ENCODE measurements at regions not wholly inside any gene's neighbourhood (a gene's known extent, or its start where the extent isn't known, plus 50 kb on each side); places are given as distances from the start of the nearest gene placed in this dataset.
"Not testable (repeated sequence)": the region's sequence is repeated elsewhere in the genome, so short reads cannot be mapped to it uniquely, and the experiment has no call there.

DNA sequence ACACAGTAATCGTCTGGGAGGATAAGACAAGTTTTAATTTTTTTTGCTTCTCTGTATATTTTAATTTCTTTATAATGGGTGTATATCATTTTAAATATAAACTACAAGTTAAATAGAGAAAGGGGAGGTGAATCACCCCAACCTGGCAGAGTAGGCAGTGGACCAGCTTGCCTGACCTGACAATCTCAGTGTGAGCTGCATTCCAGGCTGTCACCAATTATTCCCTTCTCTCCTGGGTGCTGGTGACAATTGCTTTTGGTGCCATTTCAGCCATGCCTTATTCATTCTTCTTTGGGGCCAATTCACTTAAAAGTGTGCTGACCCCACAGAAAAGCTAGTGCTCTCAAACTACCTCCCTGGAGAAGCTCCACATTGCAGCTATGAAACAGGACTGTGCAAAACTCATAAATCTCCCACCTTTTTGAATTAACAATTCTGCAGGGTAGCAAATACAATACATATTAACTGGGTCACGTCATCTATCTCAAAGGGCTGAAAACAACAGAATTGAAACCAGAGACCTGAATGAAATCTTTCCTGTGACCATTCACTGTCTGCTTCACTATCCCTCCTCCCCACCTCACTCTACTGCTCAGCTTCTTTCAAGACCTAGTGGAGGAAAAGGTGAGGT, 359.0 kb downstream of the HS3ST1 start:
- ATAC-seq (ENCODE audit: insufficient number of reproducible peaks, low FRiP score, low read depth) (no peak), DNase-seq (ENCODE audit: low spot score) (no peak)
- Histone ChIP-seq H3K4me3 (no peak overlapping the region), H3K27me3 (replicated peaks; ENCODE audit: insufficient read depth) (no peaks in the 10 kb centered on the region), H3K27ac (no peak overlapping the region), H3K36me3 (no peaks in the 10 kb centered on the region), H3K4me1 (ENCODE audit: control insufficient read depth in 1 of 2, low read depth in 2 of 2) (peaks cover 0 to 10% of the 10 kb centered on the region in 2 donors), H3K9me3 (no peaks in the 10 kb centered on the region)
- no peak for TF ChIP-seq CTCF (IDR thresholded peaks at IDR 0.05)

DNA sequence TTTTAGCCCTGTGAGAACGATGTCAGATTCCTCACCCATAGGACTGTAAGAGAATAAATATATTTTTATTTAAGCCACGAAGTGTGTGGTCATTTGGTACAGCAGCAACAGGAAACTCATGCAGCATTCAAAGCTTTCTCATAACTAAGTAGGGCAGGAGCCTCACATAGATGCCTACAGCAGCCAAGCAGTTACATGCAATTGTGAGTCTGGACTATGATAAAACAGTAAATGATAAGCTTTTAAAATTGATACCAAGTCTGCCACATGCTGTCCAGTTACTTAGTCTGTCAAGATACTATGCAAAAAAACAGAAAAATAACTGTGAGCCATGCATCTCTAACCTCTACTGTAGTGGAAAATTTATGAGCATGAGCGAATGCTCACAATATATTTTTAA, 359.6 kb downstream of the HS3ST1 start:
- Histone ChIP-seq H3K36me3 (no peaks in the 10 kb centered on the region), H3K4me3 (no peak overlapping the region), H3K4me1 (ENCODE audit: control insufficient read depth in 1 of 2, low read depth in 2 of 2) (peaks cover 0 to 4% of the 10 kb centered on the region in 2 donors), H3K27ac (no peak overlapping the region), H3K9me3 (no peaks in the 10 kb centered on the region), H3K27me3 (replicated peaks; ENCODE audit: insufficient read depth) (no peaks in the 10 kb centered on the region)
- no peak for DNase-seq (ENCODE audit: low spot score)
- no peak for ATAC-seq (ENCODE audit: insufficient number of reproducible peaks, low FRiP score, low read depth)
- TF ChIP-seq CTCF (IDR thresholded peaks at IDR 0.05), result no peak

GRCh38 chr4:11066584-11066983, 362.1 kb downstream of the HS3ST1 start:
- H3K27me3 ChIP-seq (replicated peaks; ENCODE audit: insufficient read depth); ATAC-seq (ENCODE audit: insufficient number of reproducible peaks, low FRiP score, low read depth); DNase-seq (ENCODE audit: low spot score); H3K27ac ChIP-seq; H3K4me1 ChIP-seq (ENCODE audit: control insufficient read depth in 1 of 2, low read depth in 2 of 2); H3K36me3 ChIP-seq; H3K4me3 ChIP-seq; H3K9me3 ChIP-seq: not testable (repeated sequence)

DNA sequence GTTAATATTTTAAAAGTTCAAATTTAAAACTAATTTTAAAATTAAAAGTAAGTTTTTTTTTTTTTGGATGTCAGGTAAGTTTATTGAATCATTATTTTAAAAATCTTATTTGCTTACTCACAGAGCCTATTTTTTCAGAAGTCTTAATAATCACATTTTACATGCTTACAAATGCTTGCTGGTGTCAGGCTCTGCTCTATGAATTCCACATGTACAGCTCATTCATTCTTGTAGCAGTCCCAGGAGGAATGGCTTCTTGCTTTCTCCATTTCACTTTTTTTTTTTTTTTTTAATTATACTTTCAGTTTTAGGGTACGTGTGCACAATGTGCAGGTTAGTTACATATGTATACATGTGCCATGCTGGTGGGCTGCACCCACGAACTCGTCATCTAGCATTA, 368.1 kb downstream of the HS3ST1 start:
- not testable (repeated sequence) for H3K4me1 ChIP-seq (ENCODE audit: control insufficient read depth in 1 of 2, low read depth in 2 of 2); DNase-seq (ENCODE audit: low spot score); H3K27ac ChIP-seq; H3K36me3 ChIP-seq; ATAC-seq (ENCODE audit: insufficient number of reproducible peaks, low FRiP score, low read depth); H3K27me3 ChIP-seq (replicated peaks; ENCODE audit: insufficient read depth); H3K9me3 ChIP-seq; H3K4me3 ChIP-seq

DNA sequence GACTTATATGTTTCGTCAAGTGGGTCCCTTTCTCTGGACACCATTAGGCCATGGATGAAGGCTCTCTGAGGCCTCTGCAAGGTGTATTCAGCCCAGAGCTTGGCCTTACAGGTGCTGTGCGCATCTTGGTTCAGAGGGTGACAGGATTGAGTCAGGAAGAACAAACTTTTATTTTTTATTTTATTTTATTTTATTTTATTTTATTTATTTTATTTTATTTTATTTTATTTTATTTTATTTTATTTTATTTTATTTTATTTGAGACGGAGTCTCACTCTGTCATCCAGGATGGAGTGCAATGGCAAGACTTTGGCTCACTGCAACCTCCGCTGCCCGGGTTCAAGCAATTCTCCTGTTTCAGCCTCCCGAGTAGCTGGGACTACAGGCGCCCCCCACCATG, 370.4 kb upstream of the CLNK start:
- not testable (repeated sequence) for ATAC-seq (ENCODE audit: insufficient number of reproducible peaks, low FRiP score, low read depth); H3K27ac ChIP-seq

DNA sequence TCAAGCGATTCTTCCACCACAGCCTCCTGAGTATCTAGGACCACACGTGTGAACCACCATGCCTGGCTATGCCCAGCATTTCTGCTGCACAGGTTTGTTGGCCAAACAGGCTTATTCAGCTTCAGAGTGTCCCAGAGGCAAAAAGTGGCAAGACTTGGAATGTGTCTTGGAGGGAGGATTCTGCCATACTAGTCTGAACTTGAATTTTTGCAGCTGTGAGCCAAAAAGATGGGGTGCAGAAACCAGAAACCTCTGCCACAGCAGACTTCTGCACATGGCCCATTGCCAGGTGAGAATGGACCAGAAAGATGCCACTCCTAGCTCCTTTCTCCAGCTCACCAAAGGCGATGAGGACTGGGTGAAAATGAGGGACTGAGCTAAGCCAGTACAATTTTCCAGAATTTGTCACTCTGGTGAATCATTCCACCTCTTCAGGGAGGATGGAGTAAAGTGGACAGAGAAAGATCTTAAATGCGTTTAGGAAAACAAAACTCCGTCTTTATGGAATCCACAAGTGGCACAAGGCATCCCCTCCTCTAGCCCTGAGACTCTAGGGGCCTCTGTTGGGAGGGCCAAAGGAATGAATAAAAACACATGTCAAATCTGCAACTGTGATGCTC, 369.1 kb upstream of the CLNK start:
- no peaks in the 10 kb centered on the region for H3K9me3 ChIP-seq
- H3K4me1 ChIP-seq (ENCODE audit: control insufficient read depth in 1 of 2, low read depth in 2 of 2), result no peaks in the 10 kb centered on the region
- H3K4me3 ChIP-seq, result no peak overlapping the region
- DNase-seq (ENCODE audit: low spot score), result no peak
- H3K27ac ChIP-seq, result no peak overlapping the region
- H3K27me3 ChIP-seq (replicated peaks; ENCODE audit: insufficient read depth), result no peaks in the 10 kb centered on the region
- ATAC-seq (ENCODE audit: insufficient number of reproducible peaks, low FRiP score, low read depth), result no peak
- no peaks in the 10 kb centered on the region for H3K36me3 ChIP-seq
- TF ChIP-seq CTCF (IDR thresholded peaks at IDR 0.05), result no peak

More for the DNA sequence above, 370.4 kb upstream of the CLNK start:
- H3K27me3 ChIP-seq (replicated peaks; ENCODE audit: insufficient read depth); DNase-seq (ENCODE audit: low spot score); H3K9me3 ChIP-seq; H3K4me1 ChIP-seq (ENCODE audit: control insufficient read depth in 1 of 2, low read depth in 2 of 2); H3K4me3 ChIP-seq; H3K36me3 ChIP-seq: not testable (repeated sequence)
